Mesenchymal stem cell (in vitro differentiated cells and primary cell): ENCODE measurements at regions not wholly inside any gene's neighbourhood (a gene's known extent, or its start where the extent isn't known, plus 50 kb on each side); places are given as distances from the start of the nearest gene placed in this dataset.

Experiments used
- DNase-seq: peaks from one replicate; pipeline ENCODE4 v3.0.0-alpha.2; 2013
- H2AFZ ChIP-seq: one replicate; pipeline ENCODE4 v1.6.1; 2013; ENCODE audit warnings: low read depth, mild to moderate bottlenecking, control low read depth, inconsistent platforms, low read length, moderate library complexity
- H2AK5ac ChIP-seq: 2 replicates; pipeline ENCODE4 v1.6.1; 2013; ENCODE audit warnings: low read length, moderate library complexity, mild to moderate bottlenecking, inconsistent platforms; ENCODE audit not compliant: severe bottlenecking
- H2BK120ac ChIP-seq: one replicate; pipeline ENCODE4 v1.6.1; 2013; ENCODE audit warnings: low read depth, mild to moderate bottlenecking, inconsistent platforms, low read length, moderate library complexity
- H2BK12ac ChIP-seq, 2 experiments: one replicate each; pipeline ENCODE4 v1.6.1; 2013; ENCODE audit warnings: inconsistent platforms in 2 of 2, low read length in 2 of 2, mild to moderate bottlenecking in 2 of 2, moderate library complexity in 2 of 2, control low read depth in 1 of 2
- H2BK15ac ChIP-seq: one replicate; pipeline ENCODE4 v1.6.1; 2013; ENCODE audit warnings: mild to moderate bottlenecking, low read depth, inconsistent platforms; ENCODE audit not compliant: poor library complexity, severe bottlenecking
- H2BK5ac ChIP-seq: 2 replicates; pipeline ENCODE4 v1.6.1; 2013; ENCODE audit warnings: low read depth, mild to moderate bottlenecking, low read length, control low read depth, inconsistent platforms; ENCODE audit not compliant: poor library complexity, severe bottlenecking
- H3K14ac ChIP-seq, 2 experiments: one replicate each; pipeline ENCODE4 v1.6.1; 2013; ENCODE audit warnings: inconsistent platforms in 2 of 2, low read length in 2 of 2, control low read depth in 1 of 2, mild to moderate bottlenecking in 1 of 2, moderate library complexity in 1 of 2
- H3K18ac ChIP-seq, 2 experiments: one replicate each; pipeline ENCODE4 v1.6.1; 2013; ENCODE audit warnings: inconsistent platforms in 2 of 2, low read length in 2 of 2, control low read depth in 1 of 2, low read depth in 1 of 2, mild to moderate bottlenecking in 1 of 2
- H3K23ac ChIP-seq, 2 experiments: one replicate each; pipeline ENCODE4 v1.6.1; 2013; ENCODE audit warnings: inconsistent platforms in 2 of 2, low read length in 2 of 2, mild to moderate bottlenecking in 2 of 2, moderate library complexity in 2 of 2, control low read depth in 1 of 2
- H3K27ac ChIP-seq: 2 replicates; pipeline ENCODE4 v1.5.1; 2013; ENCODE audit warnings: mild to moderate bottlenecking, moderate library complexity, low read length, control low read depth, inconsistent platforms; ENCODE audit not compliant: poor library complexity, severe bottlenecking
- H3K27me3 ChIP-seq, 2 experiments: 2 replicates each; pipeline versions ENCODE4 v1.6.1 to v1.7.0; 2013; ENCODE audit warnings: low read length in 2 of 2, mild to moderate bottlenecking in 2 of 2, moderate library complexity in 2 of 2, control low read depth in 1 of 2, inconsistent platforms in 1 of 2; ENCODE audit not compliant: control insufficient read depth in 1 of 2, insufficient read depth in 1 of 2
- H3K36me3 ChIP-seq, 2 experiments: 2 replicates each; pipeline versions ENCODE4 v1.6.1 to v1.7.0; 2013; ENCODE audit warnings: low read length in 2 of 2, control low read depth in 1 of 2, inconsistent platforms in 1 of 2, low read depth in 1 of 2, mild to moderate bottlenecking in 1 of 2; ENCODE audit not compliant: insufficient read depth in 2 of 2, control insufficient read depth in 1 of 2
- H3K4ac ChIP-seq, 2 experiments: one replicate each; pipeline ENCODE4 v1.6.1; 2013; ENCODE audit warnings: inconsistent platforms in 2 of 2, low read length in 2 of 2, mild to moderate bottlenecking in 2 of 2, moderate library complexity in 2 of 2, control low read depth in 1 of 2, low read depth in 1 of 2
- H3K4me1 ChIP-seq: 2 replicates; pipeline ENCODE4 v1.6.1; 2013; ENCODE audit warnings: low read depth, low read length, control low read depth; ENCODE audit not compliant: control insufficient read depth, insufficient read depth
- H3K4me2 ChIP-seq: 2 replicates; pipeline ENCODE4 v1.6.1; 2013; ENCODE audit warnings: low read length, mild to moderate bottlenecking, inconsistent platforms; ENCODE audit not compliant: poor library complexity, severe bottlenecking
- H3K4me3 ChIP-seq, 2 experiments: 2 replicates each; pipeline versions ENCODE4 v1.5.1 to v1.7.0; 2013; ENCODE audit warnings: low read length in 2 of 2, mild to moderate bottlenecking in 2 of 2, control low read depth in 1 of 2, low read depth in 1 of 2; ENCODE audit not compliant: insufficient read depth in 1 of 2
- H3K79me1 ChIP-seq: replicated peaks from 2 replicates; pipeline ENCODE4 v1.6.1; 2013; ENCODE audit warnings: mild to moderate bottlenecking, control low read depth, low read length, inconsistent platforms; ENCODE audit not compliant: poor library complexity, severe bottlenecking
- H3K9ac ChIP-seq: 2 replicates; pipeline ENCODE4 v1.7.0; 2013; ENCODE audit warnings: mild to moderate bottlenecking, low read length, moderate library complexity
- H3K9me3 ChIP-seq: 2 replicates; pipeline ENCODE4 v1.7.0; 2013; ENCODE audit warnings: mild to moderate bottlenecking, low read length; ENCODE audit not compliant: control insufficient read depth
- H4K8ac ChIP-seq: one replicate; pipeline ENCODE4 v1.6.1; 2013; ENCODE audit warnings: inconsistent platforms, mild to moderate bottlenecking, low read length, moderate library complexity
- H4K91ac ChIP-seq: one replicate; pipeline ENCODE4 v1.6.1; 2013; ENCODE audit warnings: mild to moderate bottlenecking, low read length, inconsistent platforms
- WGBS: methylation state at CpG from one replicate; pipeline ENCODE4 v1.1.7; 2013; ENCODE audit warnings: mixed read lengths; 5-methylcytosine and 5-hydroxymethylcytosine counted together

- H4K91ac ChIP-seq, result no peak overlapping the region
- H2BK12ac ChIP-seq, result no peak overlapping the region
- no peak overlapping the region for H4K8ac ChIP-seq
- DNase-seq, result no peak
- no peaks in the 10 kb centered on the region for H3K4me1 ChIP-seq
- H2AFZ ChIP-seq, result no peak overlapping the region
- H3K4ac ChIP-seq, result no peak overlapping the region
- no peak overlapping the region for H2BK5ac ChIP-seq
- H2BK15ac ChIP-seq, result no peak overlapping the region
- H3K9me3 ChIP-seq, result no peaks in the 10 kb centered on the region
- H2BK120ac ChIP-seq, result no peak overlapping the region
- no peak overlapping the region for H3K27ac ChIP-seq
- no peak overlapping the region for H3K4me3 ChIP-seq
- no peak overlapping the region for H3K14ac ChIP-seq
- no peak overlapping the region for H2AK5ac ChIP-seq
- H3K27me3 ChIP-seq, result no peaks in the 10 kb centered on the region
- H3K23ac ChIP-seq, result no peak overlapping the region
- 84% methylated on average over 3 of the region's 4 CpGs for WGBS
- no peak overlapping the region for H3K18ac ChIP-seq
- no peaks in the 10 kb centered on the region for H3K79me1 ChIP-seq
- no peak overlapping the region for H3K4me2 ChIP-seq
- no peak overlapping the region for H3K9ac ChIP-seq
- no peaks in the 10 kb centered on the region for H3K36me3 ChIP-seq
Observed at GRCh38 chr15:61447981-61448380, 218.9 kb upstream of the RORA start.

- no peak overlapping the region for H3K4me2 ChIP-seq
- H3K4me3 ChIP-seq, result no peak overlapping the region
- H3K79me1 ChIP-seq, result no peaks in the 10 kb centered on the region
- H3K27ac ChIP-seq, result no peak overlapping the region
- 68% methylated on average over 2 of the region's 2 CpGs for WGBS
- H2BK120ac ChIP-seq, result no peak overlapping the region
- no peak overlapping the region for H2AFZ ChIP-seq
- no peaks in the 10 kb centered on the region for H3K4me1 ChIP-seq
- H3K14ac ChIP-seq, result no peak overlapping the region
- no peak overlapping the region for H4K91ac ChIP-seq
- H3K9me3 ChIP-seq, result peaks cover 4% of the 10 kb centered on the region
- no peaks in the 10 kb centered on the region for H3K36me3 ChIP-seq
- no peak overlapping the region for H2AK5ac ChIP-seq
- H3K9ac ChIP-seq, result no peak overlapping the region
- no peak overlapping the region for H3K4ac ChIP-seq
- DNase-seq, result no peak
- no peak overlapping the region for H2BK12ac ChIP-seq
- H3K23ac ChIP-seq, result no peak overlapping the region
- no peaks in the 10 kb centered on the region for H3K27me3 ChIP-seq
- H2BK5ac ChIP-seq, result no peak overlapping the region
- no peak overlapping the region for H2BK15ac ChIP-seq
- no peak overlapping the region for H4K8ac ChIP-seq
- no peak overlapping the region for H3K18ac ChIP-seq
Observed at GRCh38 chr15:61444585-61444984, 215.5 kb upstream of the RORA start.

- no peak overlapping the region for H3K14ac ChIP-seq
- H3K27me3 ChIP-seq, result no peaks in the 10 kb centered on the region
- H3K36me3 ChIP-seq, result no peaks in the 10 kb centered on the region
- H3K79me1 ChIP-seq, result no peaks in the 10 kb centered on the region
- H4K91ac ChIP-seq, result no peak overlapping the region
- H2BK15ac ChIP-seq, result no peak overlapping the region
- H3K4ac ChIP-seq, result no peak overlapping the region
- no peak overlapping the region for H3K23ac ChIP-seq
- no peaks in the 10 kb centered on the region for H3K4me1 ChIP-seq
- no peak overlapping the region for H2AFZ ChIP-seq
- H2BK120ac ChIP-seq, result no peak overlapping the region
- H3K4me3 ChIP-seq, result no peak overlapping the region
- DNase-seq, result no peak
- no peak overlapping the region for H3K4me2 ChIP-seq
- peaks cover 4% of the 10 kb centered on the region for H3K9me3 ChIP-seq
- H3K18ac ChIP-seq, result no peak overlapping the region
- H4K8ac ChIP-seq, result no peak overlapping the region
- H2AK5ac ChIP-seq, result no peak overlapping the region
- H3K9ac ChIP-seq, result no peak overlapping the region
- no peak overlapping the region for H2BK5ac ChIP-seq
- H3K27ac ChIP-seq, result no peak overlapping the region
- no peak overlapping the region for H2BK12ac ChIP-seq
- no CpG with 5 or more reads among the region's 1 CpG for WGBS
Observed at GRCh38 chr15:61442821-61443220, 213.7 kb upstream of the RORA start.

GRCh38 chr15:61441891-61442290 is 212.8 kb upstream of the RORA start:
- Histone ChIP-seq H3K27me3 (no peaks in the 10 kb centered on the region), H2AK5ac (no peak overlapping the region), H3K4me2 (no peak overlapping the region), H2BK15ac (no peak overlapping the region), H3K9me3 (peaks cover 4% of the 10 kb centered on the region), H3K4me1 (no peaks in the 10 kb centered on the region), H4K91ac (no peak overlapping the region), H2BK120ac (no peak overlapping the region), H2AFZ (no peak overlapping the region), H3K79me1 (no peaks in the 10 kb centered on the region), H3K18ac (no peak overlapping the region), H3K4ac (no peak overlapping the region), H3K27ac (no peak overlapping the region), H3K23ac (no peak overlapping the region), H3K9ac (no peak overlapping the region), H2BK12ac (no peak overlapping the region), H4K8ac (no peak overlapping the region), H3K14ac (no peak overlapping the region), H2BK5ac (no peak overlapping the region), H3K36me3 (no peaks in the 10 kb centered on the region), H3K4me3 (no peak overlapping the region)
- DNase-seq, result no peak
